Stimulated activated CD8-positive, alpha-beta memory T cell treated with anti-CD3 and anti-CD28 coated beads, Interleukin-15, amount 100 ng/mL, for 4 hours (primary cell): ENCODE measurements at regions not wholly inside any gene's neighbourhood (a gene's known extent, or its start where the extent isn't known, plus 50 kb on each side); places are given as distances from the start of the nearest gene placed in this dataset.
"Not testable (repeated sequence)": the region's sequence is repeated elsewhere in the genome, so short reads cannot be mapped to it uniquely, and the experiment has no call there.

ENCODE experiments used
- DNase-seq, 2 donors: peaks; one replicate each; pipeline ENCODE4 v3.0.0-alpha.2; 2020; ENCODE audit warnings: low read depth in 2 of 2

DNA sequence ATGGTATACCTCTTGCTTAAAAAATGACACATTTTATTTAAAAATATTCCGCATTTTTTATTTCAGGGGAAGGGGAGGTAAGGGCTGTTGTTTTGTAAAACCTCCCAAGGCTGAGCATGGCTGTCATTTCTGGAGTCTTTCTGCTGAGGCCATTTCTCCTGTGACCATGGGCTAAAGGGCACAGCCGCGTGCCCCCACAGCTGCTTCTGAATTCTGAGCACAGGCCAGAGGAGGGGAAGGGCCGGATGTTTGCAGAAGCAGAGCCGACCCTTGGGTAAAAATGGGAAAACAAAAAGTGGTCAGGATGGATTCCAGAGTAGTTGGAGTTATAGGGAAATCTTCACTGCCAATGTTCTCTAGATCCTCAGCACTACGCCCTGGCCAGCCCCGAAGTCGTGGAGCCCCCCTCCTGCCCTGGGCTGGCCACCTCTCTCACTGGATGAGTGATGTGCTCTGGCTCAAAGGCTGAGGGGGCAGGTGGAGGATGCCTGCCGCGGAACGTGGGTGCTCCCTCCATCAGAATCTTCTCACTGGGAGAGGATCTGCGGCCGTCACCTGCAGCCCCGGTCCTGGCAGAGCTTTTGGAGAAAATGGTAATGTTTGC is 131.3 kb upstream of the ZEB1 start:
- DNase-seq, result no peak

DNA sequence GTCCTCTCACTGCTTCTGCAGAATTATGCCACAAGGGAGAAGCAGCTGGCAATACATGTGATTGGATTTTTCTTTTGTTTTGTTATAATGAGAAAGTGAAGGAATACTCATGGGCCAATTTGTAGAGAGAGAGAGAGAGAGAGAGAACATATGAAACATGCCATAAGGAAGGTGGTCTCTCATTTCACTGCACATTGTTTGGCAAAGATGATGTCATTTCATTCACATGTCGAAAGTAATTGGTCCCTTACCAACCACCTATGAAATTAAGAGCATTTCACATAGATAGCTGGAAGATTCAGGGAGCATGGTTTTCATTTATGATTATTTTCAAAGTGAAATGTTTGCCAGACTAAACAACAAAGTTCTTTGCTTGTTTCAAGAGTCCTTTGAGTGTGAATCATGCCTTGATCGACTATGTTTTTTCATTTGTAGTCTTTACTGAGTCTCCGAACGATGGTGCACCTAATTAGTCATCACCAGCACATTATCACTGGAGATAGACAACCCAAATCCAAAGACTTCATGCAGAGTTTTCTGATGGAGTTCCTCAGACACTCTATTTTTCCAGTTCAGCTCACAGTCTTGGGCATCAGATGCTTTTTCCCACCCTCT is 130.1 kb upstream of the ZEB1 start:
- no peak for DNase-seq

DNA sequence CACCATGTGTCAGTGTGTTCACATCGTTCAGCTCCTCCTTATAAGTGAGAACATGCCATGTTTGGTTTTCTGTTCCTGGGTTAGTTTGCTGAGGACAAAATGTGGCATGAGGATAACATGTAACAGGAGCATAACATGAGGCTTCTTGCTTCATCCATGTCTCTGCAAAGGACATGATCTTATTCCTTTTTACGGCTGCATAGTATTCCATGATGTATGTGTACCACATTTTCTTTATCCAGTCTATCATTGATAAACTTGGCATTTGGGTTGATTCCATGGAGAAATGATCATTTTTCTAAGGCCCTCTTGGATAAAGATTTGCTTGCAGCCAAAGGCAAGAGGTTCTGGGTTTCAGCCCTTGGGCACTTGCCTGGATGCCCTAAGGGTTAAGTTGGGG is 128.5 kb upstream of the ZEB1 start:
- no peak for DNase-seq

DNA sequence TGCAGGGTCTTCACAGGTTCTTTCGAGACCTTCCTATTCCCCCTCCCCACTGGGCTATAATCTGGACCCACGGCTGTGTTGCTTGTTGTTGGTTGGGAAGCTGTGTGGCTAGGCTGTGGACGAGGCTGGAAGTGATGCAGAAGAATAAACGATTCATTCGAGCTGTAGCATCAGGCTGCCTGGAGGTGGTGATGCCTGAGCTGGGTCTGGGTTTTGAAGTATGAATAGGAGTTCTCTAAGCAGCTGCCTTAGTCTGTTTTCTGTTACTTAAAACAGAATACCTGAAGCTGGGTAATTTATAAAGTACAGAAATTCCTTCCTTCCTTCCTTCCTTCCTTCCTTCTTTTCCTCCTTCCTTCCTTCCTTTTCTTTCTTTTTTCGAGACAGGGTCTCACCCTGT is 126.5 kb upstream of the ZEB1 start:
- DNase-seq, result no peak

DNA sequence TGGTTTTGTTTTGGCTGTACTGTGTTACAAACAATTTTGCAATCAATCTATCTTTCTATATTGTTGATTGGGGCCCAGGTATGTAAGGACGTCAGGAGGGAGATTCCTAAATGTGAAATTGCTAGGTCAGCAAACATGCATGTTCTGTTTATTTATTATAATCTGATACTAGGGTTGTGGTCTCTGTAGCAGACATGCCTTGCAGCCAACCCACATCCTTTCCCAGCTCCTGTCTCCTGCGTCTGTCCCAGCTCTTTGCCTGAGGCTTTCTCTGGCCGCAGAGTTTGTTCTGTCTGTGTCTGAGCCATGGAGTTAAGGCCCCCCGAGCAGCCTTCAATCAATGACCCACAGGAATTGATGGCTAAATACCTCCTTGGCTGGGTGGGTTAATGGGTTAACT is 124.0 kb upstream of the ZEB1 start:
- DNase-seq, result no peak

DNA sequence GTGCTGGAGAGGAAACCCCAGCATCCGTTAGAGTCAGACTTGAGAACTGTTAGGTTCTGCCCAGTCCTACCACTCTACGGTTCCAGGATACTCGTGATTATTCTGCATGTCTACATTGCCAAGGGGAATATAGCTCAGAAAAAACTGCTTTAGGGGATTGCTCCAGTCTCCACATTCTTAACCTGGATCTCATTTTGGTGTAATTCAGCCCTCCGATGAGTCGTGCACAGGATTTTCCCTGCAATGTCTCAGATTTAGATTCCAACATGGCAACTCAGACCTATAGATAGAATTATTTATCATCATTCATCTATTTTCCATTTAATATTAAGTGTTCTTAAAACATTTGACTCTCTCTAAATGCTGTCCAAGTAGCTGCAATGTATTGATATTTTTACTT is 121.1 kb upstream of the ZEB1 start:
- DNase-seq, result no peak

DNA sequence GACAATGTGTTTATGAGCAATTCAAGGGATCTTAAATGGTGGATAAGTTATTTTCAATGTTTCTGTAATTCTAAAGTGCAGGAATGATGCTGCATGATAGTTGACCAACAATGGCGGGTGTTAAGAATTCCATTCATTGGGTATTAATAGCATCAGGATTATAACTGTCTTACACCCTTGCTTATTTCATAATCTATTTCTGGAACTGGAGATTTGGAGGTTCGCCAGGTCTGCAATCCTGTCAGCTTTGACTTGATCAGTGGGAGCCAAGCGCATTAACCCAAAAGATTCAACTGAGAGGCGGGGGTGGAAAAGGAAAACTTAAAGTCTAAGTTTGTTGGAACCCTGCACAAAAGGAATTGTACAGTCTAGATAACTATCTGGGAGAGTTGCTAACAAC is 114.9 kb upstream of the ZEB1 start:
- no peak for DNase-seq

DNA sequence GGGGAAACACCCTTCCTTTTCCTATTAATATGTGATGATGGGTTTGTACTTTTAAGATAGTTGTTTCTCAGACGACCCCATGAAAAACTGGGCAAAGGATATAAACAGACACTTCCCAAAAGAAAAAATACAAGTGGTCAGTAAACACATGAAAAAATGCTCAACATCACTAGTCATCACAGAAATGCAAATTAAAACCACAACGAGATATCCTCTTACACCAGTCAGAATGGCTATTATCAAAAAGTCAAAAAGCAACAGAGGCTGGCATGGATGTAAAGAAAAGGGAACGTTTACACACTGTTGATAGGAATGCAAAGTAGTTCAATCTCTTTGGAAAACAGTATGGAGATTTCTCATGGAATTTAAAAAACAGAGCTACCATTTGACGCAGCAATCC is 111.4 kb upstream of the ZEB1 start:
- DNase-seq, result no peak

DNA sequence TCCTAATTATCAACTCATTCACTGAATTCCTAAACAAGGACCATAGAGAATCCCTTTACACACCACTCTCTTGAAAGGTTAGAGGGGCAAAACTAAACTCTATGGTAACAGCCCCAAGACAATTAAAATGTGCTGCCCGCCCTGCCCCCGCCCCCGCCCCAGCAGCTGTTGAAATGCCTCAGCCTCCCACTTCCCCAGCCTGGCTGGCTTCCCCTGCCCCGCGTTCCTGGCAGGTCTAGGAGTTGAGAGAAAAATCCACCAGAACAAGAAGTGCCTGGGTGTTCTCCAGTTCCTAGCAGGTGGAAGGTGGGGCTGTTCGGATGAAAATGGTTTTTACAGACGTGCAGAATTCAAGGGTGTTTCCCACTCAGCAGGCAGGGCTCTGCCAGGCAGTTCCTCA is 109.5 kb upstream of the ZEB1 start:
- no peak for DNase-seq

DNA sequence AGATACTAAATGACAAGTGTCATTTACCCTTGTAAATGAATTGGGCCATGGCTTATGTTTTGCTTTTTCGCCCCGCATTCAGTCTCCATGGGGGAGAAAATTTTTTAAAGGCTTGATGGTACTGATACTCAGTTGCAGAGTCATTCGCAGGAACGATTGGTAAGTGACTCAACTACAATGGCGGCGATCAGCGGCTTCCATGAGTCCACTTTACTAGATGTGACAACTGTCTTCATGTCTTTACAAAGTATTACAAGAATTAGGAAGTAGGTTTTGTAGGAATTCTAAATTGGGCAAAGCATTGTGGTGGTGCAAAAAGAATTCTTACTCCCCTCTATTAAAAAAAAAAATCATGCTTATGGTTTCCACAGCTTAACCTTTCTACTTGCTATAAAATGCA is 108.8 kb upstream of the ZEB1 start:
- no peak for DNase-seq

DNA sequence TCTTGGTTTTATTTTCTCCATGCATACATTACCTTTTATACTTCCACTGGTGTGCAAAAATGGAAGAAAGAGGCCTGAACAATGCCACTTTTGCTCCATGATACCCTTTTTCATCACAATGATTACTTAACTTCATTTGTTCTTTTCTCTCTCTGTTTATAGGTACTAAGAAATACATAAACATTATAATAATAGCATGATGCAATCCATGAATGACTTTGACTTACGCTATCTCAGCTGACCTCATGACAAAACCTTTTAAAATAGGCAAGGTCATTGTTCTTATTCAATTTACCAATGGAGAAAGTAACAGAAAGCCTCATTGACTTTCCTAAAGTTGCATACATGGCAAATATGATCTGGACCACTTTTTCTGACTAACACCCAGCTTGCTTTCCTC is 105.1 kb upstream of the ZEB1 start:
- no peak for DNase-seq

DNA sequence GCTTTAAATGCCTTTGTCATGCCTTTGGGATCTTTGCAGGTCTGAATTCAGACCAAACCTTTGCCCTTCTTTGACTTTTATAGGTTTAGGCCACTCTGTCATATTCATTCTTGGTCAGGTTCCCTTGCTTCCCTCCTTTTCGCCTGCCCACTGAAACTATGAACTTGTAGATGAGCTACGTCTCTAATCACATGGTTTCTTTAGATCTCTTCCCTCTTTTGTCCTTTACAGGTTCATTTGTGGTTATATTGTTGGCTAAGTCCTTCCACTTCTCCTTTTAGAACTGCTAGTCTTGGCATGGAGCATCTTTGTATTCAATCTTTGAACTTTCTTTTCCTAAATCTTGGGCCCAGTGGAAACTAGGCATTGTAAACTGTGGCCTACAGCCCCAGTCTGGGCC is 104.0 kb upstream of the ZEB1 start:
- no peak for DNase-seq

DNA sequence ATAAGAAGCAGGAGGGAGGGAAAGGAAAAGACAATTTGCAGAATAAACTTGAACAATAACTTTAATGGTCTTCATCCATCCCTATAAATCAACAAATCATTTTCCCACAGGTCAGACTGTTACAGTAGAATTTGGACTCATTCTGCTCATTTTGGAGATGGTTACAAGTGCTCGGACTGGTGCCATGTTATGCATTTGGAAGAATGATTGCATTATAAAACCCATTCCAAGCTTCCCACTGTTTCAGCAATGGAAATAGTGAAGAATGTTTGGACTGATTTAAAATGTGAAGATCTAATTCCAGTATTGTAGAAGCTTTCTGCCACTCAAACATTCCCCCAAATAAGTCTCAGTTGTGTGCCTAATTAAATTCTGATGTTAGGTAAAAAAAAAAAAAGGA is 99.7 kb upstream of the ZEB1 start:
- no peak for DNase-seq

DNA sequence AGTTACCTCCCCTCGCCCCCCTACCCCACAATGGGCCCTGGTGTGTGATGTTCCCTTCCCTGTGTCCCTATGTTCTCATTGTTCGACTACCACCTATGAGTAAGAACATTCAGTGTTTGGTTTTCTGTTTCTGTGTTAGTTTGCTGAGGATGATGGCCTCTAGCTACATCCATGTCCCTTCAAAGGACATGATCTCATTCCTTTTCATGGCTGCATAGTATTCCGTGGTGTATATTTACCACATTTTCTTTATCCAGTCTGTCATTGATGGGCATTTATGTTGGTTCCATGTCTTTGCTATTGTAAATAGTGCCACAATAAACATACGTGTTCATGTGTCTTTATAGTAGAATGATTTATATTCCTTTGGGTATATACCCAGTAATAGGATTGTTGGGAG is 90.2 kb upstream of the ZEB1 start:
- not testable (repeated sequence) for DNase-seq

DNA sequence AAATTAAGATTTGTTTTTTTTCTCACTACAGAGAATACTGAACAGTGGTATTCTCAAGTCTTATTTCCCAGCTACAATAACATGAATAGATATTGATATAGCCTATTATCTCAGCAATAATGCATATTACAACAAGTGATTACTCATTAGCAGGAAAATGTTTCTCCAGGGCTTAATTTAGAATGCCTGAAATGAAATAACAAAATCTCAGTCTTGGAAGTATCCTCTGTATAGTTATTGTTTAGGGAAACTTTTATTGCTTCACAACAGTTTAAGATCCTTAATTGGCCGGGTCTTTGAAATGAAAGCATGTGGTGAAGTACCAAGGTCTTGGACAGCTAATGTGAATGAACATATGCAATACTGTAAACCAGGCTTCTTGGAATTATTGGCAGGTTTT is 79.1 kb upstream of the ZEB1 start:
- no peak for DNase-seq

DNA sequence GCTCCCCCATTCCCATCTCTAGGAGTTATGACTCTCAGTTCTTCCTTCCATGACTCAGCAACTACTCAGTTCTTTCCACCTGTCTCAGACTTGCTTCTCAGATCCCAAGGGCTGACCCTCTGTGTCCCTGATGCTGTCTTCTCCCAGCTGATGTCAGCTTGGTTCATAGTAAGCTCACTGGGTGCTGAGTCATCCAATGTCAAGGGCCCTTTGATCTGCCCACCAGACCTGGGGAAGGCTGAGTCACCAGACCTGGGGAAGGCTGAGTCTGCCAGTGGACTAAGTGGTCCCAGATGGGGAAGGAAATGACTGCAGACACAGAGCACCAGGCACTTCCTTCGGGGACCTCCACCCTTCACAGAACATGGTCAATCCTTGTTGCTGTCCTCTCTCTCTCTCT is 76.1 kb upstream of the ZEB1 start:
- peak; percentile 26 to 52 for DNase-seq

DNA sequence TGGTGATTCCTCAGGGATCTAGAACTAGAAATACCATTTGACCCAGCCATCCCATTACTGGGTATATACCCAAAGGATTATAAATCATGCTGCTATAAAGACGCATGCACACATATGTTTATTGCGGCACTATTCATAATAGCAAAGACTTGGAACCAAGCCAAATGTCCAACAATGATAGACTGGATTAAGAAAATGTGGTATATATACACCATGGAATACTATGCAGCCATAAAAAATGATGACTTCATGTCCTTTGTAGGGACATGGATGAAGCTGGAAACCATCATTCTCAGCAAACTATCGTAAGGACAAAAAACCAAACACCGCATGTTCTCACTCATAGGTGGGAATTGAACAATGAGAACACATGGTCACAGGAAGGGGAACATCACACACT is 67.9 kb upstream of the ZEB1 start:
- not testable (repeated sequence) for DNase-seq

DNA sequence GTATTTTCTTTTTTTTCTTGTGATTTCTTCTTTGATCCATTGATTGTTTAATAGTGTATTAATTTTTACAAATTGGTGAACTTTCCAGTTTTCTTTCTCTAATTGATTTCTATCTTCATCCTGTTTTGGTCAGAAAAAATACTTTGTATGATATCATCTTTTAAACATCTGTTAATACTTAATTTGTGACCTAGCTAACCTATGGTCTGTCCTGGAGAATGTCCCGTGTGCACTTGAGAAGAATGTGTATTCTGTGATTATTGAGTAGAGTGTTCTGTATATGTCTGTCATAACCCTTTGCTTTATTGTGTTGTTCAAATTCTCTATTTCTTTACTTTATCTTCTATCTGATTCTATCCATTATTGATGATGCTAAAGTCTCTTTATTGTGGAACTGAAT is 65.8 kb upstream of the ZEB1 start:
- DNase-seq, result no peak

DNA sequence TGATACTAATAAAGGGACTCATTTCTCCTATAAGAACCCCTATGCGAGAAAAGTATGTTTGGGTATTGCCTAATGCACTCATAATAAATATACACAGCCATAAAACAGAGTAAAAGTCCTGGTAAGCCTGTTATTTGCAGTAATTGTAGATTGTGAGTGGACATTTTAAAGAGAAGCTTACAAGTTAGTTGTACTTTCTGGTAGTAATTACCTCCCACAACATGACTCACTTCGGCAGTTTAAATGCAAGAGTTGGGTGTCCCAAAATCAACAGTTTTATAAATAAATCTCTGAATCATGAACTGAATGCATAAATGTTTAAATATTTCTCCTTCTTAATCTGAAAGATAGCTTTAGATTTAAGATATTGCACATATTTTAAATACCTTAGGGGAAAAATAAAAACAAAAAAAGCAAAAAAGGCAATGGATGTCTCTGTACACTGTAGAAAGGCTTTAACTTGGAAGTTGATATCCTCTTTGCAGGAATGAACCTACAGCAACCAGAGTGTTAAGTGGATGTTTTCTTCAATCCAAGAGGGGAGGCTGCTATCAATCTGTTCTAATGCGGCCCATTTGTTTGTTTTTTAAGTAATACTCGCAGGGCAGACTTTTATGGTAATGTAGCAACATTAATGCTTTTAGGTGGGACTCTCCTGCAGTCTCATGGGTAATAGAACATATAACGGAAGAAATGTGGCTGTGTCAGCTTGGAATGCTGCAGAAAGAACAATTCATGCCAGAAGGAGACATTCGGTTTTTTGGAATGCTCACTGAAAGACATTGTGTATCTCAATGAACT is 57.3 kb upstream of the ZEB1 start:
- no peak for DNase-seq

DNA sequence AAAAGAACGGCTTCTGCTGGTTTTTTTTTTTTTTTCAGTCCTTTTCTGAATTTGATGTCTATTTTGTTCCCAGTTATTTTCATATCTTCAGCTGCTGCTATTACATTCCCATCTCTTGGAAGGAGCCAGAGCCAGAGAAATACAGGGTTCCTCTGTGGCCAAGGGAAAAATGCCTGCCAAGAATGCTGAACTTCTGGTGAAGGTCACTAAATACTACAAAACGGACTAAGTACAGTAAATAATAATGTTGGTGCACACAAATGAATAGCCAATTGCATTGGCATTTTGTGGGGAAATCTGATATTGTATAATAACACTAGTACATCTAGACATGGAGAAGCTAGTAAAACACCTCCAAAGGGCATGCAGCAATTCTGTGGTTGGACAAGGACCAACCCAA is 56.3 kb upstream of the ZEB1 start:
- DNase-seq, result no peak

DNA sequence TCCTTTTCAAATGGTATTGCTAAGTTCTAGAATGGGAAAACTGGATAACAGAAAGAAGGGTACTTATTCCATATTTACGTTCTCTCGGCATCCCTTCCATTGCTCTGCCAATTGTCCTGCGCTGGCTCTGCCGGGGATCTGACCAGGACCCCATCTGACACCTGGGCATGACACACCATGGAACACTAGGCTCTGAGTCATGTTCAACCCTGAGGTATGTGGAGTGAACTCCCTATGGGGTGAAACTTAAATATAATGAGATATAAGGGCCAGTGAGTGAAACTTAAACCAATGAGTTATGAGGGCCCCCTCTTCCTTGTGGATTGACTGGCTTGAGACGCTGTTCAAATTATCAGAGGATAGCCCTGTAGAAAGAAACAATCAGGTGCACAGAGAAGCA is 55.1 kb upstream of the ZEB1 start:
- no peak for DNase-seq

DNA sequence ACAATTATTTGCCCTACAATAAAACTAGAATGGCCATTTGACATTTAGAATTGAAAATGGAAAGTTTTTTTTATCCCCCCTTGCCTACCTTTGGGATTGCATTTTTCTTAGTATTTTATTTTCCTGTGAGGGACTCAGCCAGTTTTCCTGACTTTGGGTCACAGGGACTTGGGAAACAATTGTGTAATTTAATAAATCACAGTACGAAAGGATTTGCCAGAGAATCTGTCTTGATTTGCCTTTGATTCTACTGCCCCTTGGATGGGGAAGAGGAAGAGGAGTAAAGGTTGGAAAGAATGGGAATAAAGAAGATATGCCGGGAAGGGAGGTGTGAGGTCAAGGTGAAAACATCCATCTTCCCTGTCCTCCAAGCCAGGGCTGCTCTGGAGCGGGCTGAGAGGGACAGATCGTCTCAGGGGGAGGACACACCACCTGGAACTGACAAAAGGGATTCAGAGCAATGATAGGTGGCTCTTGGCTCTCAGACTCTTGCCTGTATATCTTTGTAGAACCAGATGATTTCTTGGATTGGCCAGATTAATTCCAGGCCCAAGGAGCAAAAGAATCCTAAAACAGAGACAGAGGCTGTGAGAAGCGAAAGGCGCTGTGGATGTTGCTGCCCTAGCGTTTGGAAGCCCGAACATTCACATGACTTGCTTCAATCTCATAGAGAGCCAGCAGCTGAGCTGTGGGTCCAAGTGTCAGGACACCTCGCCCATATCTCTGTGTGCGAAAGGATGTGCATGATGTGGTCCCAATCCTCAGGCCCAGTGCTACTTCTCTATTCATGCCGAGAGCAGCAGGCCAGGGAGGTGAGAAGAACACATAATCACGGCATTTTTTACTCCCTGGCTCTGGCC is 50.3 kb upstream of the ZEB1 start:
- DNase-seq, result no peak
